Kidney (tissue), 13 donors: ENCODE measurements at regions not wholly inside any gene's neighbourhood (a gene's known extent, or its start where the extent isn't known, plus 50 kb on each side); places are given as distances from the start of the nearest gene placed in this dataset.

Experiments used
- DNase-seq, 5 donors: peaks; one replicate each; pipeline ENCODE4 v3.0.0-alpha.2; 2013 to 2020
- FAIRE-seq: peaks from 2 replicates; lab custom pipeline; 2012; peaks lifted over from hg19 to GRCh38; lab: Jason Lieb, UNC
- H3K27ac ChIP-seq, 2 donors: one replicate each; pipeline ENCODE4 v1.7.0; 2013; ENCODE audit warnings: low read depth in 2 of 2, low read length in 2 of 2, inconsistent platforms in 1 of 2
- H3K27me3 ChIP-seq: one replicate; pipeline ENCODE4 v1.7.1; 2013; ENCODE audit warnings: low read length, inconsistent platforms; ENCODE audit not compliant: control insufficient read depth, insufficient read depth
- H3K36me3 ChIP-seq, 3 donors: one replicate each; pipeline versions ENCODE4 v1.7.0 to v1.7.1; 2013; ENCODE audit warnings: low read length in 3 of 3, control low read depth in 1 of 3, inconsistent platforms in 1 of 3; ENCODE audit not compliant: insufficient read depth in 3 of 3, control insufficient read depth in 2 of 3
- H3K4me1 ChIP-seq, 3 donors: one replicate each; pipeline versions ENCODE4 v1.7.0 to v1.7.1; 2013; ENCODE audit warnings: low read length in 3 of 3, inconsistent platforms in 1 of 3, low read depth in 1 of 3; ENCODE audit not compliant: control insufficient read depth in 2 of 3, insufficient read depth in 2 of 3
- H3K4me3 ChIP-seq, 3 donors: one replicate each; pipeline versions ENCODE4 v1.7.0 to v1.8.1; 2013; ENCODE audit warnings: low read length in 3 of 3, control low read depth in 1 of 3, inconsistent platforms in 1 of 3
- H3K9ac ChIP-seq, 3 donors: one replicate each; pipeline versions ENCODE4 v1.7.0 to v1.7.1; 2013; ENCODE audit warnings: low read length in 3 of 3, control low read depth in 1 of 3, inconsistent platforms in 1 of 3
- H3K9me3 ChIP-seq, 3 donors: one replicate each; pipeline versions ENCODE4 v1.7.0 to v1.7.1; 2013; ENCODE audit warnings: low read length in 3 of 3, control low read depth in 1 of 3, inconsistent platforms in 1 of 3; ENCODE audit not compliant: control insufficient read depth in 2 of 3, insufficient read depth in 1 of 3
- CTCF ChIP-seq: IDR thresholded peaks from 3 replicates; pipeline ENCODE4 v1.5.1; 2012; ENCODE audit warnings: mild to moderate bottlenecking, moderate library complexity, borderline replicate concordance; ENCODE audit not compliant: insufficient read depth; ENCODE audit errors: extremely low read depth
- intact Hi-C: fragments of 100-400 bp; cut with DNase I; formaldehyde crosslinking; loops from one replicate; pipeline ENCODE4 v1.11.1; 2022
- donor health status: control.
- donor health status: control.
- donor health status: control.
- donor health status: control.
- donor health status: control.
- donor health status: DM: yes; HTN: yes; CAD: no.
- donor health status: Normal renal cell carcinoma (clear cell type).

DNA sequence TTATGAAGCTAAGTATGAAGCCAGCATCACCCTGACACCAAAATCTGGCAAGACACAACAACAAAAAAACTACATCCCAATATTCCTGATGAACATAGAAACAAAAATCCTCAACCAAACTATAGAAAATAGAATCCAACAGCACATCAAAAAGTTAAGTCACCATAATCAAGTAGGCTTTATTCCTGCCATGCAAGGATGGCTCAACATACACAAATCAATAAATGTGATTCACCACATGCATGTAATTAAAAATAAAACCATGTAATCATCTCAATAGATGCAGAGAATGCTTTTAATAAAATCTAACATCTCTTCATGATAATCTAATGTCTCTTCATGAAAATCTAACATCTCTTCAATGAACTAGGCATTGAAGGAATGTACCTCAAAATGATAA, 249.4 kb upstream of the GK2 start:
- H3K4me3 ChIP-seq, result no peak overlapping the region
- H3K27me3 ChIP-seq, result no peaks in the 10 kb centered on the region
- no peak for TF ChIP-seq CTCF
- no peaks in the 10 kb centered on the region for H3K36me3 ChIP-seq
- H3K9ac ChIP-seq, result no peak overlapping the region
- FAIRE-seq (no peak), DNase-seq (no peak)
- H3K27ac ChIP-seq, result no peak overlapping the region
- peaks cover 0 to 5% (median 2%) of the 10 kb centered on the region in 3 donors for H3K9me3 ChIP-seq
- intact Hi-C loops, result no loop called here
- peaks cover 0 to 1% (median 0%) of the 10 kb centered on the region in 3 donors for H3K4me1 ChIP-seq

DNA sequence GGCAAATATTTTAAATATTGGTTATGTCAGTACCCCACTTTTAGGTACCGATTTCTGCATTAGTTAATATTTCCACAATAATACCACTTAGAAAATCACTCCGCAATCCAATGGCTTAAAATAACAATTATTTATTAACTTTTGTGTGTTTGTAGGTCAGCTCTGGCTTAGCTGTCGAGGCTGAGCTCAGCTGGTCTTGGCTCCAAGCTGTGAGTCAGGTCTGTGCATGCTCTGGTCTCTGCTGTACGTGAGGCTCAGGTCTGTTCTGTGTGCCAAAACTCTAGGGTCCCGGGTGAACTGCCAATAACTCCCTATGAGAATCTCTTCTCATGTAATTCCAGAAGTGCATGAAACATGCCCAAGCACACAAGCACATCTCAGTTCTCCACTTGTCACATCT, 245.8 kb upstream of the GK2 start:
- FAIRE-seq, result no peak
- TF ChIP-seq CTCF, result no peak
- intact Hi-C loops, result no loop called here
- Histone ChIP-seq H3K4me1 (peaks cover 0 to 2% (median 0%) of the 10 kb centered on the region in 3 donors), H3K27me3 (no peaks in the 10 kb centered on the region), H3K4me3 (no peak overlapping the region), H3K9me3 (peaks cover 0 to 5% (median 2%) of the 10 kb centered on the region in 3 donors), H3K9ac (no peak overlapping the region), H3K36me3 (no peaks in the 10 kb centered on the region), H3K27ac (no peak overlapping the region)
- DNase-seq, result no peak

GRCh38 chr4:79652738-79653137, 244.7 kb upstream of the GK2 start:
- H3K9me3 ChIP-seq, result peaks cover 0 to 4% (median 2%) of the 10 kb centered on the region in 3 donors
- no peak for TF ChIP-seq CTCF
- peaks cover 0 to 2% (median 0%) of the 10 kb centered on the region in 3 donors for H3K4me1 ChIP-seq
- no peak for DNase-seq
- FAIRE-seq, result no peak
- intact Hi-C loops, result no loop called here
- H3K9ac ChIP-seq, result no peak overlapping the region
- H3K4me3 ChIP-seq, result no peak overlapping the region
- H3K36me3 ChIP-seq, result no peaks in the 10 kb centered on the region
- H3K27ac ChIP-seq, result no peak overlapping the region
- no peaks in the 10 kb centered on the region for H3K27me3 ChIP-seq

DNA sequence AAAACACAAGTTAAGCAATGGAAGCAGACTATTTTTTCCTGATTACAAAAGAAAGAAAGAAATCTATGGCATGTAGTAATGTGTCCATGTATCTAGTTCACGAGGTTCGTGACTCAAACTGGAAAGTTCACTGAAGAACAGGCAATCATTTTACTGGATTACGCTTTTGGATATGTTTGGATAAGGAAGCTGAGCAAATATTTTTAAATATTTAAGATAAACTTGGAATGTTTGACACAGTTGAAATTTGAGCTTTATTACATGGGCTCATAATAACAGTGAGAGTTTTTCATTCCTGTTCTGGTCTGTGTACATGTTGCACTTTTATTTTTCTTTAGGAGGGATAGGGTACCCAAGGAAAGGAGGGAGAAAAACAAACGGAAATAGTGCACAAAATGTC, 244.2 kb upstream of the GK2 start:
- Histone ChIP-seq H3K4me1 (peaks cover 0 to 2% (median 0%) of the 10 kb centered on the region in 3 donors), H3K4me3 (no peak overlapping the region), H3K9ac (no peak overlapping the region), H3K9me3 (no peaks in the 10 kb centered on the region), H3K36me3 (no peaks in the 10 kb centered on the region), H3K27ac (no peak overlapping the region), H3K27me3 (no peaks in the 10 kb centered on the region)
- DNase-seq, result peak in 1 of 5 donors; percentile 31
- FAIRE-seq, result peak; percentile 37
- no peak for TF ChIP-seq CTCF
- intact Hi-C loops, result no loop called here
